Adrenal gland (tissue), 5 donors: ENCODE measurements at regions not wholly inside any gene's neighbourhood (a gene's known extent, or its start where the extent isn't known, plus 50 kb on each side); places are given as distances from the start of the nearest gene placed in this dataset.

Experiments
- POLR2A ChIP-seq, 2 donors: fragments of 450-650 bp; IDR thresholded peaks; one replicate each; pipeline ENCODE4 v1.6.1; 2017; ENCODE audit warnings: antibody characterized with exemption in 2 of 2, mild to moderate bottlenecking in 2 of 2, moderate library complexity in 1 of 2
- TF ChIP-seq, protein P1 (sequence below), 6 experiments: fragments of 450-650 bp in 4 of 6; fragments of 200-600 bp in 2 of 6; sonication (generic) in 1 of 6; IDR thresholded peaks; 1 replicate in 5 of 6; 2 replicates in 1 of 6; pipeline versions ENCODE4 v1.5.1 to v1.8.0; 2016 to 2021; ENCODE audit warnings: antibody characterized with exemption in 6 of 6, mild to moderate bottlenecking in 2 of 6, moderate library complexity in 1 of 6
- donor health status: DM: no; HTN: no; CAD: no.

DNA sequence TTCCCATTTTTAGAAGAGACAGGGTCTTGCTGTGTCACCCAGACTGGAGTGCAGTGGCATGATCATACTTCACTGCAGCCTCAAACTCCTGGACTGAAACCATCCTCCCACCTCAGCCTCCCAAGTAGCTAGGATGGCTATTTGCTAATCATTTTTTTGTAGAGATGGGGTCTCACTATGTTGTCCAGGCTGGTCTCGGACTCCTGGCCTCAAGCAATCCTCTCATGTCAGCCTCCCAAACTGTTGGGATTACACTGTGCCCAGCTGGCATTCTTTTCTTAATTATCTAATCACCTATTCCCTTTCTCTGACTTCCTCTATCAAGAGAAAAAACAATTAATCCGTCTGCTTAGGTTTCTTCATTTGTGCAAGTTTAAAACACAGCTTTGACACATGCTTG is 172.5 kb upstream of the TRIM24 start:
- TF ChIP-seq, protein P1, sequence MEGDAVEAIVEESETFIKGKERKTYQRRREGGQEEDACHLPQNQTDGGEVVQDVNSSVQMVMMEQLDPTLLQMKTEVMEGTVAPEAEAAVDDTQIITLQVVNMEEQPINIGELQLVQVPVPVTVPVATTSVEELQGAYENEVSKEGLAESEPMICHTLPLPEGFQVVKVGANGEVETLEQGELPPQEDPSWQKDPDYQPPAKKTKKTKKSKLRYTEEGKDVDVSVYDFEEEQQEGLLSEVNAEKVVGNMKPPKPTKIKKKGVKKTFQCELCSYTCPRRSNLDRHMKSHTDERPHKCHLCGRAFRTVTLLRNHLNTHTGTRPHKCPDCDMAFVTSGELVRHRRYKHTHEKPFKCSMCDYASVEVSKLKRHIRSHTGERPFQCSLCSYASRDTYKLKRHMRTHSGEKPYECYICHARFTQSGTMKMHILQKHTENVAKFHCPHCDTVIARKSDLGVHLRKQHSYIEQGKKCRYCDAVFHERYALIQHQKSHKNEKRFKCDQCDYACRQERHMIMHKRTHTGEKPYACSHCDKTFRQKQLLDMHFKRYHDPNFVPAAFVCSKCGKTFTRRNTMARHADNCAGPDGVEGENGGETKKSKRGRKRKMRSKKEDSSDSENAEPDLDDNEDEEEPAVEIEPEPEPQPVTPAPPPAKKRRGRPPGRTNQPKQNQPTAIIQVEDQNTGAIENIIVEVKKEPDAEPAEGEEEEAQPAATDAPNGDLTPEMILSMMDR (IDR thresholded peaks at IDR 0.05), result no peak
- TF ChIP-seq POLR2A (IDR thresholded peaks at IDR 0.05), result no peak
